ENCODE measurements at regions not wholly inside any gene's neighbourhood (a gene's known extent, or its start where the extent isn't known, plus 50 kb on each side); places are given as distances from the start of the nearest gene placed in this dataset.

GRCh38 chr2:14960686-14961324 lies 328.3 kb downstream of the LRATD1 start:
- H3K4me3 ChIP-seq (ENCODE audit: low read depth in 2 of 2, low read length in 2 of 2), result no peak overlapping the region
- no peaks in the 10 kb centered on the region for H3K4me1 ChIP-seq (ENCODE audit: control insufficient read depth, insufficient read depth, low read length)
- intact Hi-C loops (cut with micrococcal nuclease; ENCODE audit: unreplicated experiment) (no loop called here), in situ Hi-C loops (cut with HindIII; ENCODE audit: low pct_unique_long_range_greater_than_20kb, low sequenced_read_pairs) (no loop called here)
- H3K36me3 ChIP-seq (ENCODE audit: control insufficient read depth, insufficient read depth, low read length), result no peaks in the 10 kb centered on the region
- no TSS peak for BruUV-seq (replicated peaks)
- ChIA-PET POLR2A (no interaction called here), CTCF (no interaction called here)
- DNase-seq (ENCODE audit: low read depth, low spot score) (no peak), ATAC-seq (no peak)
- no peaks in the 10 kb centered on the region for H3K9me3 ChIP-seq (ENCODE audit: control insufficient read depth, insufficient read depth, low read depth, low read length)
- no peaks in the 10 kb centered on the region for H3K27me3 ChIP-seq (ENCODE audit: control insufficient read depth, insufficient read depth, low read length)
- TF ChIP-seq SIN3A (IDR thresholded peaks at IDR 0.05; ENCODE audit: borderline replicate concordance, insufficient read depth, low read depth, low read length) (no peak), TCF7L2 (IDR thresholded peaks at IDR 0.05; ENCODE audit: low read depth, low read length) (no peak), POLR2AphosphoS5 (IDR thresholded peaks at IDR 0.05; ENCODE audit: low read depth, low read length) (no peak), CTCF (IDR thresholded peaks at IDR 0.05) (no peak), REST (IDR thresholded peaks at IDR 0.05; ENCODE audit: insufficient read depth in 1 of 2, low read depth in 2 of 2, low read length in 1 of 2) (no peak)
- no peak overlapping the region for H3K27ac ChIP-seq (ENCODE audit: low read length)

- Histone ChIP-seq H3K4me3 (ENCODE audit: low read depth in 2 of 2, low read length in 2 of 2) (no peak overlapping the region), H3K9me3 (ENCODE audit: control insufficient read depth, insufficient read depth, low read depth, low read length) (no peaks in the 10 kb centered on the region), H3K36me3 (ENCODE audit: control insufficient read depth, insufficient read depth, low read length) (no peaks in the 10 kb centered on the region), H3K27me3 (ENCODE audit: control insufficient read depth, insufficient read depth, low read length) (no peaks in the 10 kb centered on the region), H3K4me1 (ENCODE audit: control insufficient read depth, insufficient read depth, low read length) (no peaks in the 10 kb centered on the region), H3K27ac (ENCODE audit: low read length) (no peak overlapping the region)
- ATAC-seq, result no peak
- in situ Hi-C loops (cut with HindIII; ENCODE audit: low pct_unique_long_range_greater_than_20kb, low sequenced_read_pairs), result no loop called here
- intact Hi-C loops (cut with micrococcal nuclease; ENCODE audit: unreplicated experiment), result no loop called here
- BruUV-seq (replicated peaks), result no TSS peak
- POLR2A ChIA-PET, result no interaction called here
- TF ChIP-seq CTCF (IDR thresholded peaks at IDR 0.05) (no peak), TCF7L2 (IDR thresholded peaks at IDR 0.05; ENCODE audit: low read depth, low read length) (no peak), SIN3A (IDR thresholded peaks at IDR 0.05; ENCODE audit: borderline replicate concordance, insufficient read depth, low read depth, low read length) (no peak), POLR2AphosphoS5 (IDR thresholded peaks at IDR 0.05; ENCODE audit: low read depth, low read length) (no peak), REST (IDR thresholded peaks at IDR 0.05; ENCODE audit: insufficient read depth in 1 of 2, low read depth in 2 of 2, low read length in 1 of 2) (no peak)
- CTCF ChIA-PET, result no interaction called here
- no peak for DNase-seq (ENCODE audit: low read depth, low spot score)
Observed at GRCh38 chr2:14967729-14968128, 335.2 kb downstream of the LRATD1 start.

Data from Panc1 (cell line).